Immature natural killer cell (primary cell): ENCODE measurements at regions not wholly inside any gene's neighbourhood (a gene's known extent, or its start where the extent isn't known, plus 50 kb on each side); places are given as distances from the start of the nearest gene placed in this dataset.

ENCODE experiments used
- DNase-seq, 3 donors: peaks; one replicate each; pipeline ENCODE4 v3.0.0; 2022; ENCODE audit warnings: mixed read lengths in 1 of 3
- H3K27ac Mint-ChIP-seq, 6 donors: one replicate each; pipeline ENCODE4 v1.8.0; 2020; ENCODE audit warnings: mixed read lengths in 6 of 6, mild to moderate bottlenecking in 5 of 6, inconsistent platforms in 4 of 6, moderate library complexity in 3 of 6
- H3K27me3 Mint-ChIP-seq, 3 donors: one replicate each; pipeline ENCODE4 v1.8.0; 2020 to 2021; ENCODE audit warnings: low read depth in 3 of 3, mild to moderate bottlenecking in 3 of 3, mixed read lengths in 3 of 3, moderate library complexity in 3 of 3, inconsistent platforms in 1 of 3
- H3K36me3 Mint-ChIP-seq, 3 donors: one replicate each; pipeline ENCODE4 v1.8.0; 2020; ENCODE audit warnings: mixed read lengths in 3 of 3, inconsistent platforms in 2 of 3, mild to moderate bottlenecking in 2 of 3
- H3K4me1 Mint-ChIP-seq, 2 donors: one replicate each; pipeline ENCODE4 v1.8.0; 2020; ENCODE audit warnings: inconsistent platforms in 2 of 2, mild to moderate bottlenecking in 2 of 2, mixed read lengths in 2 of 2, moderate library complexity in 1 of 2
- H3K4me3 Mint-ChIP-seq, 5 donors: one replicate each; pipeline ENCODE4 v1.8.0; 2020; ENCODE audit warnings: mild to moderate bottlenecking in 5 of 5, mixed read lengths in 5 of 5, inconsistent platforms in 3 of 5, moderate library complexity in 3 of 5
- H3K9me3 Mint-ChIP-seq, 6 donors: one replicate each; pipeline ENCODE4 v1.8.0; 2020; ENCODE audit warnings: mild to moderate bottlenecking in 6 of 6, mixed read lengths in 6 of 6, inconsistent platforms in 4 of 6, moderate library complexity in 3 of 6

DNA sequence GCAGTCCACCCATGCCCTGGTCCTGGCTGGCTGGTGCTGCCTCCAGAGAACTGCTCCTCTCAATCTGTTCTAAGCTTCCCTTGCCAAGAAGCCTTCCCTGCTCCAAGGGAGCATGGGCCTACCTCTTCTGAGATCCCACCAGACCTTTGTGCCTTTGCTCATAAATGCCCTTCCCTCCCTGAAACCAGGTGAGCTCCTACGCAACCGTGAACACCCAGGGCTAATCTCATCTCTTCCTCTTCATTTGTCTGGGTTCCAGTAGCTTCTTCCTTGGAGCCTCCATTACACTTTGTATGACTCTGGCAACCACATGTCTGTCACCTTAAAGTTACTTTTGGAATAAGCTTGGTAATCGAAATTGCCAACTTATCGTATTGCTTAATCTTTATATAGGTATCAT, 270.6 kb downstream of the PBX3 start:
- DNase-seq: no peak
- Mint-ChIP-seq H3K27ac (no peak overlapping the region), H3K9me3 (no peaks in the 10 kb centered on the region), H3K4me1 (no peaks in the 10 kb centered on the region), H3K27me3 (peaks cover 0 to 11% (median 1%) of the 10 kb centered on the region in 3 donors), H3K36me3 (no peaks in the 10 kb centered on the region), H3K4me3 (no peak overlapping the region)

GRCh38 chr9:126020836-126021235, 273.7 kb downstream of the PBX3 start:
- Mint-ChIP-seq H3K36me3 (no peaks in the 10 kb centered on the region), H3K4me1 (no peaks in the 10 kb centered on the region), H3K9me3 (no peaks in the 10 kb centered on the region), H3K27me3 (peaks cover 0 to 8% (median 2%) of the 10 kb centered on the region in 3 donors), H3K4me3 (no peak overlapping the region), H3K27ac (no peak overlapping the region)
- DNase-seq: no peak

DNA sequence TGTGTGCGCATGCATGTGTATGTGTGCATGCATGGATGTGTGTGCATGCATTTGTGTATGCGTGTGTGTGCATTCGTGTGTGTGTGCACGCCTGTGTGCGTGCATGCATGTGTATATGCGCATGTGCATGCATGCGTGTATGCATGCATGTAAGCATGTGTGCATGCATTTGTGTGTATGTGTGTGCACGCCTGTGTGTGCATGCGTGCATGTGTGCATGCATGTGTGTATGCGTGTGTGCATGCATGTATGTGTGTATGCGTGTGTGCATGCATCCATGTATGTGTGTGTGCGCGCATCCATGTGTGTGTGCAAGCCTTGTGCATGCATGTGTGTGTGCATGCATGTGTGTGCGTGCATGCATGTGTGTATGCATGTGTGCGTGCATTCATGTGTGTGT, 276.8 kb downstream of the PBX3 start:
- peaks cover 0 to 11% (median 2%) of the 10 kb centered on the region in 3 donors for H3K27me3 Mint-ChIP-seq
- no peak overlapping the region for H3K27ac Mint-ChIP-seq
- no peaks in the 10 kb centered on the region for H3K4me1 Mint-ChIP-seq
- no peaks in the 10 kb centered on the region for H3K36me3 Mint-ChIP-seq
- H3K9me3 Mint-ChIP-seq: no peaks in the 10 kb centered on the region
- no peak for DNase-seq
- no peak overlapping the region for H3K4me3 Mint-ChIP-seq

DNA sequence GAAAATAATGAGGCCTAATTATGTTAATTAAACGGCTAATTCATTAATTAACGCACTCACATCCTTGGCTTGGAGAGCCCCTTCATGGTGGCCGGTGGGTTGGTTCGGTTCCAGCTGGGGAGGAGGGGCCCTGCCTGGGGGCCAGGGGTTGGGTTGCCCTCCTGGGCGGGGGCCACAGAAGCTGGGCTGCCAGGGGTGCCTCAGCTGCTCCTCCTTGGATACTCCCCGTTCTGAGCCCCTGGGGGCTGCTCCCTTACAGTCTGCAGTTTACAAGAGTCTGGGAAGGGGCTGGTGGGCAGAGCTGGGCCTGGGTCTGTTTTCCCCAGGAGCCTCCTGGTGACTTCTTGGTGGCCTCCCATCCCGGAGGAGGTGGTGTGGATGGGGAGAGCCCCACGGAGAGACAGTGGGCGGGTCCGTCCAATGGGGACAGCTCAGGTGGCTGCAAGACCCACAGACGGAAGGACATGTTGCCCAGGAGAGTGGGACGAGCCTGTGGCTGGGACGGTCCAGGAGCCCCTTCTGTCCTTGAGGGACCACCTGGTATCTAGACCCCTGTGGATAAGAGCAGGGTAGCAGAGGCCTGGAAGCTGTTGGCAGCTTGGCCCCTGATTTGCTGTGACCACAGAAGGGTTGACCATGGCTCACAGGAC, 277.5 kb downstream of the PBX3 start:
- Mint-ChIP-seq H3K4me1 (no peaks in the 10 kb centered on the region), H3K36me3 (no peaks in the 10 kb centered on the region), H3K27me3 (peaks cover 0 to 12% (median 2%) of the 10 kb centered on the region in 3 donors), H3K4me3 (no peak overlapping the region), H3K27ac (no peak overlapping the region), H3K9me3 (no peaks in the 10 kb centered on the region)
- DNase-seq: no peak

DNA sequence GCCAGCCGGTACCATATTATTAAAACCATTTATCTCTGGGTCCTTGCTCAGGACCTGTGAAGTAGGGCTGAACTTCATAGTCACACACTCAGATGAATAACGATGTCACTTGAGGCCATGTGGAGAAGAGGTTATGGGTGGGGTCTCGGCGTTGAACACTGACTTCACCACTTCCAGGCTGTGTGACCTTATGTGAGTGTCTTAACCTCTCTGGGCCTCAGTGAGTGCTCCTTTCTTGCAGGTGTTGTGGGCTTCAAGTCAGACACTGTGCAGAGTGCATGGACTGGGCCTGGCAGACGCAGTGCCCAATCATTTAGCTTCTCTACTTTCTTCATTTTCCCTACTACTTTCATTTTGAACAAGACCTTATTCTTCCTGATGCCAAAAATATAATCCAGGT, 278.8 kb downstream of the PBX3 start:
- no peaks in the 10 kb centered on the region for H3K4me1 Mint-ChIP-seq
- no peaks in the 10 kb centered on the region for H3K36me3 Mint-ChIP-seq
- H3K9me3 Mint-ChIP-seq: no peaks in the 10 kb centered on the region
- peaks cover 2 to 6% (median 2%) of the 10 kb centered on the region in 3 donors for H3K27me3 Mint-ChIP-seq
- H3K27ac Mint-ChIP-seq: no peak overlapping the region
- no peak for DNase-seq
- no peak overlapping the region for H3K4me3 Mint-ChIP-seq

DNA sequence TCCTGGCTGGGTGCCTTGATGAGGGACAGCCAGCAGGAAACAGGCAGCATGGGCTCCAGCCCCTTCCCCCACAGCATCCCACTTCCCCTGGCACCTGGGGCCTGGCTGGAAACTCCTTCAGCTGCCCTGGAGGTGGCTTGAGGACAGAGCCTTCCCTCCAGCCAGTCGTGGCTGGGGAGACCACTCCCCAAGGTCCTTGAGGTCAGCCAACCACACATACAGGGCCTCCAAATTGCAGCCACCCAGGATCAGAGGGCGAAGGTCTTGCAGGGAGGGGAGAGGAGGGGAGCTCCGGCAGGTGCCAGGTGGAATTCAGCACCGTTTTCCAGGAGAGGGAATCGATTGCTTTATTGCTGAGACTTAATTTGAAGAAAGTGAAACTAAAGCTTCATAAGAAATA, 280.4 kb downstream of the PBX3 start:
- Mint-ChIP-seq H3K4me3 (no peak overlapping the region), H3K9me3 (no peaks in the 10 kb centered on the region), H3K27ac (no peak overlapping the region), H3K4me1 (no peaks in the 10 kb centered on the region), H3K36me3 (no peaks in the 10 kb centered on the region), H3K27me3 (peaks cover 2 to 4% (median 2%) of the 10 kb centered on the region in 3 donors)
- DNase-seq: no peak

GRCh38 chr9:126028746-126029145, 281.6 kb downstream of the PBX3 start:
- Mint-ChIP-seq H3K9me3 (no peaks in the 10 kb centered on the region), H3K27me3 (peaks cover 0 to 4% (median 2%) of the 10 kb centered on the region in 3 donors), H3K4me1 (no peaks in the 10 kb centered on the region), H3K36me3 (no peaks in the 10 kb centered on the region), H3K4me3 (no peak overlapping the region), H3K27ac (no peak overlapping the region)
- DNase-seq: no peak

- H3K27ac Mint-ChIP-seq: no peak overlapping the region
These were observed 283.5 kb downstream of the PBX3 start for GRCh38 chr9:126030716-126031115.

GRCh38 chr9:126031116-126031515, 283.9 kb downstream of the PBX3 start:
- Mint-ChIP-seq H3K36me3 (no peaks in the 10 kb centered on the region), H3K4me3 (no peak overlapping the region), H3K27me3 (peaks cover 2 to 10% (median 4%) of the 10 kb centered on the region in 3 donors), H3K4me1 (no peaks in the 10 kb centered on the region), H3K9me3 (no peaks in the 10 kb centered on the region), H3K27ac (no peak overlapping the region)
- no peak for DNase-seq

More at GRCh38 chr9:126030716-126031115, 283.5 kb downstream of the PBX3 start:
- peaks cover 2 to 8% (median 2%) of the 10 kb centered on the region in 3 donors for H3K27me3 Mint-ChIP-seq
- H3K4me1 Mint-ChIP-seq: no peaks in the 10 kb centered on the region
- H3K4me3 Mint-ChIP-seq: no peak overlapping the region
- DNase-seq: no peak
- H3K36me3 Mint-ChIP-seq: no peaks in the 10 kb centered on the region
- H3K9me3 Mint-ChIP-seq: no peaks in the 10 kb centered on the region

DNA sequence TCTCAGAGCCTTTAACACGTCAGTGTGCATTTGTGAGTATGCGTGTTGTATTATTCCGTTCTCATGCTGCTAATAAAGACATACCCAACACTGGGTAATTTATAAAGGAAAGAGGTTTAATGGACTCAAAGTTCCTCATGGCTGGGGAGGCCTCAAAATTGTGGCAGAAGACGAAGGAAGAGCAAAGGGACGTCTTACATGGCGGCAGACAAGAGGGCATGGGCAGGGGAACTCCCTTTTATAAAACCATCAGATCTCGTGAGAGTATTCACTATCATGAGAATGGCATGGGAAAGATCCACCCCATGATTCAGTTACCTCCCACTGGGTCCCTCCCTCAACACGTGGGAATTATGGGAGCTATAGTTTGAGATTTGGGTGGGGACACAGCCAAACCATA, 285.0 kb downstream of the PBX3 start:
- Mint-ChIP-seq H3K36me3 (no peaks in the 10 kb centered on the region), H3K4me3 (no peak overlapping the region), H3K4me1 (no peaks in the 10 kb centered on the region), H3K27me3 (peaks cover 2 to 11% (median 4%) of the 10 kb centered on the region in 3 donors), H3K9me3 (no peaks in the 10 kb centered on the region), H3K27ac (no peak overlapping the region)
- DNase-seq: no peak

GRCh38 chr9:126033318-126033717, 286.1 kb downstream of the PBX3 start:
- Mint-ChIP-seq H3K9me3 (no peaks in the 10 kb centered on the region), H3K4me1 (no peaks in the 10 kb centered on the region), H3K27me3 (peaks cover 2 to 14% (median 6%) of the 10 kb centered on the region in 3 donors)

DNA sequence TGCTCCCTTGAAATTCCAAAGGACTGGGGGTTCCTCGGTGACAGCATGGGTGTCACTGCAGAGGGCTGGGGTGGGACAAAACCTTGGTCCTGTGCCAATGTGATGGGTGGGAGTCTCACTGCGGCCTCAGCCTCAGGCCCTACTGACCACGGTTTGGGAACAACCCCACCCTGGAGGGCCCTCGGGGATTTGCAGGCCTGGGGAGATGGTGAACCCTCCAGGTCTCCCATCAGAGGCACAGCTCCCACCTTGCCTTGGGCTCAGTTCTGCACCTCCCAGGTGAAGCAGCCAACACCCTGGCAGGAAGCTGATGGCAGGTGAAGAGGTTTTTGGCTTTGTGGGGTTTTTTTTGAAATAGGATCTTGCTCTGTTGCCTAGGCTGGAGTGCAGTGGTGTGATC, 286.8 kb downstream of the PBX3 start:
- no peaks in the 10 kb centered on the region for H3K36me3 Mint-ChIP-seq
- no peaks in the 10 kb centered on the region for H3K4me1 Mint-ChIP-seq
- H3K27me3 Mint-ChIP-seq: peaks cover 2 to 11% (median 6%) of the 10 kb centered on the region in 3 donors
- H3K9me3 Mint-ChIP-seq: no peaks in the 10 kb centered on the region
- no peak overlapping the region for H3K27ac Mint-ChIP-seq
- DNase-seq: no peak
- H3K4me3 Mint-ChIP-seq: no peak overlapping the region

More at GRCh38 chr9:126033318-126033717, 286.1 kb downstream of the PBX3 start:
- no peaks in the 10 kb centered on the region for H3K36me3 Mint-ChIP-seq
- no peak overlapping the region for H3K27ac Mint-ChIP-seq
- no peak for DNase-seq
- no peak overlapping the region for H3K4me3 Mint-ChIP-seq

- H3K36me3 Mint-ChIP-seq: no peaks in the 10 kb centered on the region
- H3K4me1 Mint-ChIP-seq: no peaks in the 10 kb centered on the region
- H3K9me3 Mint-ChIP-seq: no peaks in the 10 kb centered on the region
- no peak overlapping the region for H3K4me3 Mint-ChIP-seq
- no peak for DNase-seq
- peaks cover 0 to 10% (median 6%) of the 10 kb centered on the region in 3 donors for H3K27me3 Mint-ChIP-seq
- no peak overlapping the region for H3K27ac Mint-ChIP-seq
These were observed 289.7 kb downstream of the PBX3 start for GRCh38 chr9:126036881-126037291.

DNA sequence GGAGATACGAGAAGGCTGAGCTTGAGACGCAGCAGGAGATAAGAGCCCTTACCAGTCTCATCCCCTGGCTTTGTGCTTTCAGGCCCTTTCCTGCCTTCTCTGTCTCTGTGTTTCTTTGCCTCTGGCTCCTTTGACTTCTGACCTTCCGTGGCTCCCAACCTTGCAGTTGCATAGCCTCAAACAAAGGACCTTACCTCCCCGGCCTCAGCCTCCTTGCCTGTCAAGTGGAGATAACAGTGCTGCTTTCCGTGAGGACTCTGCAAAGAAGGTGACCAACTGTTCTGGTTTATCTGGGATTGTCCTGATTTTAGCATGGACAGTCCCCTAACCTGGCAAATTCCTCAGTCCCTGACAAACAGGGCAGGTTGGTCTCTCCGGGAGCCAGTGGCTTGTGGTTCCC, 287.8 kb upstream of the MVB12B start:
- H3K4me1 Mint-ChIP-seq: no peaks in the 10 kb centered on the region
- H3K27ac Mint-ChIP-seq: no peak overlapping the region
- DNase-seq: no peak
- H3K36me3 Mint-ChIP-seq: no peaks in the 10 kb centered on the region
- H3K9me3 Mint-ChIP-seq: no peaks in the 10 kb centered on the region
- peaks cover 0 to 10% (median 6%) of the 10 kb centered on the region in 3 donors for H3K27me3 Mint-ChIP-seq
- H3K4me3 Mint-ChIP-seq: no peak overlapping the region

- Mint-ChIP-seq H3K4me3 (no peak overlapping the region), H3K4me1 (no peaks in the 10 kb centered on the region), H3K36me3 (no peaks in the 10 kb centered on the region), H3K27me3 (peaks cover 0 to 12% (median 0%) of the 10 kb centered on the region in 3 donors), H3K27ac (no peak overlapping the region), H3K9me3 (peaks cover 0 to 6% (median 0%) of the 10 kb centered on the region in 6 donors)
- DNase-seq: no peak
These were observed 282.9 kb upstream of the MVB12B start for GRCh38 chr9:126043681-126044080.
